ENCODE measurements at regions not wholly inside any gene's neighbourhood (a gene's known extent, or its start where the extent isn't known, plus 50 kb on each side); places are given as distances from the start of the nearest gene placed in this dataset.

DNA sequence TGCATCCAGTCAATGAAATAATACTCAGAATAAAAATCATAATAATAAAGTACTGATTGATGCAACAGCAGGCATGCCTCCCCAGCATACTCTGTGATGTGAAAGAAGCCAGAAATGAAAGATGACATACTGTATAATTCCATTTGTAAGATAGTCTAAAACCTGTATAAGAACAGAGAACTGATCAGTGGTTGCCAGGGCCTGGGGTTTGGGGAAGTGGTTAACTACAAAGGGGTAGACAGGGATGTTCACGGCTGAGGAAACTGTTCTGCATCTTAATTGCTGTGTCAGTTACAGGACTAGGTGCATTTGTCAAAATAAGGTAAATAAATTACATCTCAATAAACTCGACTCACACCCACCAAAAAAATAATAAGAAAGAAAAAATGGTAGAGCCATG, 81.3 kb upstream of the BMP2 start:
- TF ChIP-seq, protein P1, sequence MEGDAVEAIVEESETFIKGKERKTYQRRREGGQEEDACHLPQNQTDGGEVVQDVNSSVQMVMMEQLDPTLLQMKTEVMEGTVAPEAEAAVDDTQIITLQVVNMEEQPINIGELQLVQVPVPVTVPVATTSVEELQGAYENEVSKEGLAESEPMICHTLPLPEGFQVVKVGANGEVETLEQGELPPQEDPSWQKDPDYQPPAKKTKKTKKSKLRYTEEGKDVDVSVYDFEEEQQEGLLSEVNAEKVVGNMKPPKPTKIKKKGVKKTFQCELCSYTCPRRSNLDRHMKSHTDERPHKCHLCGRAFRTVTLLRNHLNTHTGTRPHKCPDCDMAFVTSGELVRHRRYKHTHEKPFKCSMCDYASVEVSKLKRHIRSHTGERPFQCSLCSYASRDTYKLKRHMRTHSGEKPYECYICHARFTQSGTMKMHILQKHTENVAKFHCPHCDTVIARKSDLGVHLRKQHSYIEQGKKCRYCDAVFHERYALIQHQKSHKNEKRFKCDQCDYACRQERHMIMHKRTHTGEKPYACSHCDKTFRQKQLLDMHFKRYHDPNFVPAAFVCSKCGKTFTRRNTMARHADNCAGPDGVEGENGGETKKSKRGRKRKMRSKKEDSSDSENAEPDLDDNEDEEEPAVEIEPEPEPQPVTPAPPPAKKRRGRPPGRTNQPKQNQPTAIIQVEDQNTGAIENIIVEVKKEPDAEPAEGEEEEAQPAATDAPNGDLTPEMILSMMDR (IDR thresholded peaks at IDR 0.05) = no peak
- no peak for TF ChIP-seq POLR2A (IDR thresholded peaks at IDR 0.05)
- TF ChIP-seq POLR2AphosphoS5 (IDR thresholded peaks at IDR 0.05) = no peak

Measured in upper lobe of left lung (tissue), 4 donors.